ENCODE measurements at regions not wholly inside any gene's neighbourhood (a gene's known extent, or its start where the extent isn't known, plus 50 kb on each side); places are given as distances from the start of the nearest gene placed in this dataset.
"Not testable (repeated sequence)": the region's sequence is repeated elsewhere in the genome, so short reads cannot be mapped to it uniquely, and the experiment has no call there.

DNA sequence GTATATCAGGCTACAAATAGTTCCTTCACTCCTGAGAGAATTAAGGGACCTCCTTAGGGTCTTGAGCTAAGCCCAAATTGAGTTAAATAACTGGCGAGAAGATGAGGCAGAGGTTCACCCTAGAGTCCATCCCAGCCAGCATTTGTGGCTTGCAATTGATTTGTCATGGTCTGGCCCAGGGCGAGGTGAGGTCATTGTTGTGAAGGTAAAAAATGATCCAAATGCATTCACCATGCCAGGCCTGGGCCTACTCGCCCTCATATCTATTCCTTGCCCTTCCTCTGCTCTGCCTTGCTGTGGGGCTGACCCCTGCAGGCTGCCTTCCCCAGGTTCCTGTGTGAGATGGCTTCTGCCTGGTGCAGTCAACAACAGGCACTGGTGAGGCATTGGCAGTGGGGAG, 207.2 kb downstream of the ZNF365 start:
- DNase-seq (no peak), ATAC-seq (no peak)
- intact Hi-C loops (cut with DNase I, micrococcal nuclease) = no loop called here

DNA sequence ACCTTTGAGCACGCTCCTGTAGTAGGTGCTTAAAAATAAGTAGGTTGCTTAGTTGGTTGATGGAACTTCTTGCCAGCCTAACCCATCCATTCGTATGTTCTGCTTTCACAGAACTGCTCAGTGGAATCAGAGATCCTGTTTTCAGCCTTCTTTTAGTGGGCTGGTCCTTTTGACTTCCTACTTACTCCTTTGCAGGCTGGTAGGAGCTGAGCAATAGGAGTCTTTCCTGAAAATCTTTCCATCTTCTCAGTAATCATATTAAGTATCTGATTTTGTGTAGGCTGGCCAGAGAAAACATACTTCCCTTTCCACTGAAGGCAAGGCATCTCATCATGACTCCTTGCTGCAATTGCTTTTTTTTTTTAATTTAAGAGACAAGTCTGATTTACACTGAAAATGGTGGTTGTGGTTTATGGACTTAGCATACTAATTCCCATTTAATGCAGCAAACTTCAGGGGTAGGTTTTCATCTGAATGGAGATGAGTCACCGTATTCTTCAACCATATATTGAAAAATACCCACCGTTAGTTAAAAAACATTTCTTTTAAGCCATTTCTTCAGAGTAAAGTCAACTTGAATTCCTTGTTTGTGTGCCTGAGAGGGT, 208.0 kb downstream of the ZNF365 start:
- DNase-seq = no peak
- intact Hi-C loops (cut with DNase I, micrococcal nuclease) = no loop called here
- ATAC-seq = no peak

DNA sequence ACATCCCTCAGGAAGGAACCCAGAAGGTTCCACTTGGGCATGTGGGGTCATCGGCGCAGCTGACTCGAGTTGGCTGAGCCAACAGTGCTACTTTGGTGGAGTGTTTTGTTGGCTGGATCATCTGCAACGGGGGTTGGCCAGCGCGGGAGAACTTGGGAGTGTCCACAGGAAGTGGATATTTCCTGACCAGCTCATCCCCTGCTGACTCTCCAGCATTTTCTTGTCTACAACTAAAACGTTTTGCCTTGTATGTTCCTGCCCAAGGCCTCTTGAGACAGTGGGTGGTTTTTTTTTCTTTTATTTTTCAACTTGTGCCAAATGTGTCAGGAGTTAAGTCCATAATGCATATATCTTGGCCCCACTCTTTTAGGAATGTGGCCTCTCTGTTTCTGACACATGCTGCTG, 208.6 kb downstream of the ZNF365 start:
- no peak for ATAC-seq
- intact Hi-C loops (cut with DNase I, micrococcal nuclease) = no loop called here

DNA sequence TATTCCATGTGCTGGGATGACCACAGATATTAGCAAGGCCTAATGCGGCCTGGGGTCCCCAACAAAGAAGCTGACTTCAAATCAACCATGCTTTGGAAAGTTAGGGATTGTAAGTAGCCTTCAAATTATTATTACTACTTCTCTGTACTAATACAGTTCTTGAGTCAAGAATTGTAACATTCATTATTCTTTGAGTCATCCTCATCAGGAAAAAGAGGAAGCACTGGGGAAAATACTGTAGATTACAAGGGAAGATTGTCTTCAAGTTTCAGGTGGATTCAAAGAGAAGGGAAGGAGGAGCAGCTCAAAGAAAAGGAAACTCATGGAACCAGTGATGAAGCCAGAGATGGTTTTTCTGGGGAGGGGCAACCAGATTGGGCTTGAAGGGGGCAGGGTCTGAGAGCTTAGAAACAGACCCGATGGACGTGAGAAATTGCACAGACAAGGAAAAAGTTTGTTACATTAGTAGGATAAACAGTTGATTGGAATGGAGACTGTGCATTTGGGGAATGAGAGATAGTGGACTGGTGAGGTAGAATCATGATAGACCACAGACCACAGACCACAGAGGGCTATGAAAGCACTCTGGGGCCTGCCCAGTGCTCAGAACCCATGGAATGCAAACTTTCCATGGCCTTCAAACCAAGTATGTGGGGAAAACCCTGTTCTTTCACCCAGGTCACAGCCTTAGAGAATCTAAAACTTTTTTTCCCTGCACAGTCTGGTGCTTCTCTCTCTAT, 209.9 kb downstream of the ZNF365 start:
- ATAC-seq (no peak), DNase-seq (no peak)
- intact Hi-C loops (cut with DNase I, micrococcal nuclease) = no loop called here

More for the DNA sequence above, 208.6 kb downstream of the ZNF365 start:
- peak; percentile 36 to 37 for DNase-seq

DNA sequence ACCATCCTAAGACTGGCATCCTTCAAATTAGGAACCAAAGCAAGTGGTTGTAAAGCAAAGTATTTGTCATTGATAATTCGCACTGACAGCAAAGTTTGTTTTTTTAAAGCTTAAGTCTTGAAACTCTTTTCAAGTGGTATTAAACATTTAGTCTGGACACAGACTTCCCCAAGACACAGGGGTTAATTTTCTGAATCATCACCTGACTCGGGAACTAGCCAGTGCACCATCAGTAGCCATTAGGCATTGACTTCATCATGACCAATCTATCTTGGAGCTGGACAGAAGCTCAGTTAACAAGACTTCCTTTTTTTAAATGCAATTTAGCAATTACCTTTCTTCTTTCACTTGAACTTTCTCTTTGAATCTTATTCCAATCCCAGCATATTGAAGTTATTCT, 210.6 kb downstream of the ZNF365 start:
- intact Hi-C loops (cut with DNase I, micrococcal nuclease) = loop anchor here in 1 of 2 donors (5.0 kb wide), 1 partner anchor 573 kb away; no protein-coding TSS in a partner anchor
- ATAC-seq = no peak
- DNase-seq = no peak

DNA sequence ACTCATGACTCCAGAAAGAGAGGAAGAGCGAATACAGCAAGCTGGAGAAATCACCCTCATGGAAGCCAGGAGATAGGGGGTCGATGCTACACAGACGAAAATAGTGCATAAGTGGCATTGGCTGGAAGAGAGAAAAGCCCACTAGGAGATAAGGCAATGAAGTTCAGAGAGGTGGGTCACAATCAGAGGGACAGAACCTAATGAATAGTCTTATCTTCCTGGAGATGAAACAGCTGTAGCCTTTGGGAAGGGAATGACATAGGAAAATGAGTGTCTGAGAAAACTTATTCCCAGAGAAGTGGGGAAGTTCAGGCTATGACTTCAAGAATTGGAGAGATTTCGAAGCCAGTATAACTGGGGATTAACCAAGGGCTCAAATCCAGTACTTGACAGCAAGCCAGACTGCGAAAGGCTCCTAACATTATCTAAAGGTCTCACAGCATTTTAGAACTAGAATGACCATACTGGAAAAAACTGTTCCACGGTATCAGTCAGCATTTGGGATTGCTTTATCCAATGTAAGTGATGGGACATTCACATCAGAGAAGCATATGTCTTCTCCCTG, 211.1 kb downstream of the ZNF365 start:
- DNase-seq (no peak), ATAC-seq (no peak)
- intact Hi-C loops (cut with DNase I, micrococcal nuclease) = loop anchor here in 1 of 2 donors (5.0 kb wide), 1 partner anchor 572 kb away; no protein-coding TSS in a partner anchor

DNA sequence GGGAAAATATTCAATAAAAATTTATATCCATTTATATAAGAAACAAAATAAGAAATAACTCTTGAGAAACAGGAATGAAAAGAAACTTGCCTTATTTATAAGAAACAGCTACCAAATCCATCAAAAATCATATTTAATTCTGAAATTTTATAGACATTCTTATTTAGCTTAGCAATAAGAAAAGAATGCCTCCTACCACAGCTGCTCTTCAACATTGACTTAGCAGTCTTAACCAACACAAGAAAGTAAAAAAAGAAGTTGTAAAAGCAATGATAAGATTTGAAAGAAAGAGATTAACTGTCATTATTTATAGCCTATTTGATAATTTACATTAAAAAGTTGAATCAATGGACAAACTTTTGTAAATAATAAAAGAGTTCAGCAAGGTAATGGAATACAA, 212.8 kb downstream of the ZNF365 start:
- intact Hi-C loops (cut with DNase I, micrococcal nuclease) = loop anchor here in 1 of 2 donors (5.0 kb wide), 1 partner anchor 570 kb away; no protein-coding TSS in a partner anchor
- no peak for DNase-seq
- no peak for ATAC-seq

DNA sequence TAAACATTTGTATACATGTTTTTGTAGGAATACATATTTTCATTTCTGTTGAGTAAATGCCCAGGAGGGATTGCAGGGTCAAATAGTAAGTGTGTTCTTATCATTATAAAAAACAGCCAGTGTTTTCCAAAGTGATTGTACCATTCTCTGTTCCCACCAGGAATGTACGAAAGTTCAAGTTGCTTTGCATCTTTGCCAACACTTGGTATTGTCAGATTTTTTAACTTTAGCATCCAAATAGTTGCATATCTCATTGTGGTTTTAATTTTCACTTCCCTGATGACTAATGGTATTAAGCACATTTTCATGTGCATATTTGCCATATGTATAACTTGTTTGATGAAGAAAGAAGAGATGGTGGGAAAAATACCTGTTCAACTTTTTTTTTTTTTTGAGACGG, 213.9 kb downstream of the ZNF365 start:
- ATAC-seq (no peak), DNase-seq (no peak)
- intact Hi-C loops (cut with DNase I, micrococcal nuclease) = loop anchor here in 1 of 2 donors (5.0 kb wide), 1 partner anchor 569 kb away; no protein-coding TSS in a partner anchor

DNA sequence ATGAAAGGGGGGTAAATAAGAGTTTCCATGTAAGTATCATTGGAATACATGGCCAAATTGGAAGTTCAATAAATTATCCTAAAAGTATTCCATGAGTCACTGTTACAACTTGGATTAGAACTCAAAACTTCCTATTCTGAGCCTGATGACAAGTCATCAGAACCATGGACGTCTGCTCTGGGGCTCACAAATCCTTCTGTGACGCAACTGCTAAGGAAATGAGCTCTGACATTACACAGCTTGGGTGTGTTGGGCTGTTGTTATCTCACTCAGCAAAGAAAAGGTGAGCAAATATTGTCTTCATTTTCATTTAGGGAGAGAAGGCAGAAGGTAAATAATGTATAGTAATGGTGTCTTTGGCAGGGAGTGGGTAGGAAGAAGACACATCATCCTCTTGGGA, 214.8 kb upstream of the ADO start:
- no peak for DNase-seq
- peak; percentile 72 for ATAC-seq
- intact Hi-C loops (cut with DNase I, micrococcal nuclease) = loop anchor here in 1 of 2 donors (5.0 kb wide), 3 partner anchors 228 to 568 kb away; partner anchors contain the start of gene EGR2

DNA sequence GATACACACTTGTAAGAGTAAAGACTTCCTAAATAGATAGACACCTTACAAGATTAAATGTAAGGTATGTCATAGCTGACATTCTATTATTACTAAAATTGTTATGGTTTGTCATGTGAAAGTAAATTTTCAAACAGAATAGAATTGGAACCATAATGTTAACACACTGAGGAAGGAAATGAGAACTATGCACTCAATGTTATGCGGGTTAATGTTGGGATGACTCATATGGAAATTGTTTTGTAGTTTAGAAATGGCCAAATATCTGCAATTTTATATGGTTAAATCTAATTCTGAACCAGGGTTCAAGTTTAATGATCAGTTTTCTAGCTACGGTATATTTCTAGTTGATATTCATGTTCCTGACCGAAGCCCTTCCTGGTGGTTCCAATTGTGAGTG, 214.2 kb upstream of the ADO start:
- intact Hi-C loops (cut with DNase I, micrococcal nuclease) = loop anchor here in 1 of 2 donors (5.0 kb wide), 2 partner anchors 227 to 492 kb away; partner anchors contain the start of gene EGR2
- ATAC-seq (no peak), DNase-seq (no peak)

DNA sequence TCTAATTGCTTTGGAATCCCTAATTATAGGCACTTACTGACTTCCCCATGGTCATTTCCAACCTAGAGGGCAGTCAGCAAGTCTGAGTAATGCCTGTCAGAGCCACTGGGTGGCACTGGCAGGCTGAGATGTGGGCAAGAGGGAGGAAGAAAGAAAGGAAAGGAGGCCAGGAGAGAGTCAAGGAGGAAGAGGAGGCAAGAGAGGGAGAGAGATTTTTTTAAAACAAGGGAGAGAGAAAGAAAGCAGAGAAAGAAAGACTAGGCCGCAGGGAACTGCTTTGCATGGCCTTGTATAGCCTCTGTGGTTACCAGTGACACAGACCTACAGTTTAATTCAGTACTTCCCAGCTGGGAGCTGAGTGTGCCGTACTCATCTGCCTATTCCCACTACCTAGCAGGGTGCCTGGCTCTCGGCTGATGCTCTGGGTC, 210.4 kb upstream of the ADO start:
- peak in 1 of 2 donors; percentile 62 for DNase-seq
- peak; percentile 91 for ATAC-seq
- intact Hi-C loops (cut with DNase I, micrococcal nuclease) = loop anchor here in 1 of 2 donors (5.0 kb wide), 2 partner anchors 223 to 488 kb away; partner anchors contain the start of gene EGR2

DNA sequence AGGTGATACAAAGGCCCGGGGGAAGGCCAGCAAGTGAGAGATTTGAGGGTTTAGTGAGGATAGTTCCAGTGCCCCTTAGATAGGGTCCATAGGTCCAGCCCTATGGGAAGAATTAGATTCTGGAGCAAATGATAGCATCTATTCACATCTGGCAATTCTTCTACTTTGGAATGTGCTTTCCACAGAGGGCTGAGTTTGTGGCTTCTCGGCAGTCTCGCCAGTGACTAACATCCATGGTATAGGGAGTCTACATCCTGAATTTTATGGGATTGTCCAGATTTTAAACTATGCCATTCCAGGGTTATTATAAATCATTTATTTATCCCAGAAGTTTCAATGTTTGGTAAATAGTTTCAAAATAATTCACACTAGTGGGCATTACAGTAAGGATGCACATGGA, 207.3 kb upstream of the ADO start:
- ATAC-seq (no peak), DNase-seq (no peak)
- intact Hi-C loops (cut with DNase I, micrococcal nuclease) = no loop called here

DNA sequence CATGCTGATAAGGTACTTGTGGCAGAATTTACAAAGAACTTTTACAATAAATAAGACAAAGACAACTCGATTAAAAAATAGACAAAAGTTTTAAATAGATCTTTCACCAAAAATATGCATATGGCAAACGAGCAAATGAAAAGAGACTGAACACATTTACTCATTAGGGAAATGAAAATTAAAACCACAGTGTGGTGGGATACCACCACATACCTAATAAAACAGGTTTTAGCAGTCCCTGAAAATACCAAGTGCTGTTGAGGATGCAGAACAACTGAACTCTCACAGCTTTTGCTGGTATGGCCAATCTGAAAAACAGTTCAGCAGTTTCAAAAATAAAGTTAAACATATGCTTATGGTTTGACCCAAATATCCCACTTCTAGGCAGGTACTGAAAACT, 205.4 kb upstream of the ADO start:
- DNase-seq (no peak), ATAC-seq (no peak)
- intact Hi-C loops (cut with DNase I, micrococcal nuclease) = no loop called here

DNA sequence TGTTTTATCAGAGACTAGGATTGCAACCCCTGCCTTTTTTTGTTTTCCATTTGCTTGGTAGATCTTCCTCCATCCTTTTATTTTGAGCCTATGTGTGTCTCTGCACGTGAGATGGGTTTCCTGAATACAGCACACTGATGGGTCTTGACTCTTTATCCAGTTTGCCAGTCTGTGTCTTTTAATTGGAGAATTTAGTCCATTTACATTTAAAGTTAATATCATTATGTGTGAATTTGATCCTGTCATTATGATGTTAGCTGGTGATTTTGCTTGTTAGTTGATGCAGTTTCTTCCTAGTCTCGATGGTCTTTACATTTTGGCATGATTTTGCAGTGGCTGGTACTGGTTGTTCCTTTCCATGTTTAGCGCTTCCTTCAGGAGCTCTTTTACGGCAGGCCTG, 198.0 kb upstream of the ADO start:
- intact Hi-C loops (cut with DNase I, micrococcal nuclease); DNase-seq; ATAC-seq: not testable (repeated sequence)

DNA sequence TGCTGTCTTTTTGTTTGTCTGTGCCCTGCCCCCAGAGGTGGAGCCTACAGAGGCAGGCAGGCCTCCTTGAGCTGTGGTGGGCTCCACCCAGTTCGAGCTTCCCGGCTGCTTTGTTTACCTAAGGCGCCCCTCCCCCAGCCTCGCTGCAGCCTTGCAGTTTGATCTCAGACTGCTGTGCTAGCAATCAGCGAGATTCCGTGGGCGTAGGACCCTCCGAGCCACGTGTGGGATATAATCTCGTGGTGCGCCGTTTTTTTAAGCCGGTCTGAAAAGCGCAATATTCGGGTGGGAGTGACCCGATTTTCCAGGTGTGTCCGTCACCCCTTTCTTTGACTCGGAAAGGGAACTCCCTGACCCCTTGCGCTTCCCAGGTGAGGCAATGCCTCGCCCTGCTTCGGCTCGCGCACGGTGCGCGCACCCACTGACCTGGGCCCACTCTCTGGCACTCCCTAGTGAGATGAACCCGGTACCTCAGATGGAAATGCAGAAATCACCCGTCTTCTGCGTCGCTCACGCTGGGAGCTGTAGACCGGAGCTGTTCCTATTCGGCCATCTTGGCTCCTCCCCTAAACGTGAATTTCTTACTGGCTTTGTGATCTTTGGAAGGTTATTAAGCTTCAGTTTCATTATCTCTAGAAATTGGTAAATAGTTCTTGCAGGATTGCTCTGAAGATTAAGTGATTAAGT, 196.2 kb upstream of the ADO start:
- DNase-seq (peak in 1 of 2 donors; percentile 56), ATAC-seq (peak; percentile 66)
- intact Hi-C loops (cut with DNase I, micrococcal nuclease) = not testable (repeated sequence)

DNA sequence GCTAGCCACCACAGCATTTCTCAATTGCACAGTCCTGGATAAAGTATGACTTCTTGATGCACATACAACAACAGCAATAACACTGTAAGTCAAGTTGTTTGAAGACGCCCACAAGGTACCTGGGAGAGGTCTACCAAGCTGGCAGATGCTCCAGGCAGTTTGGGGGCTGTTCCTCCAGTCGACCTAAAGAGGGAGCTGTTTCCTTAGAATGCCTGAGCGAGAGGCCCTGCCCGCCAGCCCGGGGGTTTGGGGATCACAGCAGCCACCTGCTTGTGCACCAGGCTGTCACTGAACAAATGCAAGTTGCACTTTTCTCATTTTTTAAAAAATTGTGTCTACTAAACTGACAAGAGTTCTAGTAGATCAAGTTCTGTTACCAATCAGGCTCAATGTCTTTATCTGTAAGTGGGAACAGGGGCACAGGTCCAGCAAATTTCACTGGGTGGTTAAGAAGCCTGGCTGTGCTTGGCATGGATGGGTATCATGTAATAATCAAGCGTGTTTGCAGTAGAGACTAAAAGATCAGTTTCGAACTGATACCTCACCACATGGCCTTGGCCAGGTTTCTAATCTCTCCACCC, 193.8 kb upstream of the ADO start:
- intact Hi-C loops (cut with DNase I, micrococcal nuclease) = no loop called here

DNA sequence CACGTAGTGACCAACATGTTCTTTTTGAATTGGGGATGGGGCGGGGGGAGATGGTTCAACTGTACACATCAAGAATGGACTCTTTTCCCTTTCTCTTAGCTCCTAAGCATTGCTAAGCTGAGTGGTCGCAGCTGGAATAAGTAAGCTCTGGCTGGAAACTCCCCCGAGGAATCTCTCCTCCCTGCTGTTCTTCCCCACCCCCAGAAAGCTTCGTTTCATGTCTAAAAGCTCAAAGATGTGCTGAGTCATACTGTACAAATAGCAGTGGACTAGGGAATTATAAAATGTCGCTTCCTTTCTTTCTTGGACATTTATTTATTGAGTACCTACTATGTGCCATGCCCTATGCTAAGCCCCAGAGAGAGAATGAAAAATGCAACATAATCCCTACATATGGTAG, 191.1 kb upstream of the ADO start:
- ATAC-seq (no peak), DNase-seq (no peak)
- intact Hi-C loops (cut with DNase I, micrococcal nuclease) = no loop called here

More for the DNA sequence above, 193.8 kb upstream of the ADO start:
- ATAC-seq (peak; percentile 54), DNase-seq (peak in 1 of 2 donors; percentile 55)

DNA sequence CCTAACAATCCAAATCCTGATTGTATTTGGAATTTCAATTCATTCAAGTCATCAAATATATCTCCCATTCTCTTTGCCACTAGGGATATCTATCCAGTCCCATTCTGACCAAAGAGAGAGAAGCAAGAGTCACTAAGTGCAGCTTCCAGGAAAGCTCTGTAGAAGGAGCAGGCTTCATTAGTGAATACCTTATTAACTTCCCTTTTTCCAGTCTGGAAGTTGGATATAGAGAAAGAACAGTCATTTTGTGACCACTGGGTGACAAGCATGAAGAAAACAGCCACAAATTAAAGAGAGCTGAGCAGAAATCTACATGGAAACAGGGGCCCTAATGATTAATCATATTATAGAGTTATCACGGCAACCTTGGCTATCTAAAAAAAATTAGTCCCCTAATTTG, 190.7 kb upstream of the ADO start:
- ATAC-seq = no peak
- intact Hi-C loops (cut with DNase I, micrococcal nuclease) = no loop called here
- DNase-seq = no peak

Data from left colon (tissue), 2 donors.